Cardiac fibroblast (primary cell): ENCODE measurements at regions not wholly inside any gene's neighbourhood (a gene's known extent, or its start where the extent isn't known, plus 50 kb on each side); places are given as distances from the start of the nearest gene placed in this dataset.

Source experiments
- DNase-seq, 2 donors: peaks; one replicate each; pipeline versions ENCODE4 v3.0.0 to v3.0.0-alpha.2; 2010; ENCODE audit warnings: low read depth in 2 of 2
- H3K4me3 ChIP-seq, 2 donors: replicated peaks in 1 of 2; 1 replicate in 1 of 2; 2 replicates in 1 of 2; pipeline ENCODE4 v1.5.1; 2011; ENCODE audit warnings: low read depth in 2 of 2, low read length in 2 of 2, mild to moderate bottlenecking in 2 of 2, moderate library complexity in 1 of 2
- CTCF ChIP-seq: IDR thresholded peaks from one replicate; pipeline ENCODE4 v1.5.1; 2011; ENCODE audit warnings: low read depth, mild to moderate bottlenecking, low read length, inconsistent platforms

- TF ChIP-seq CTCF = no peak
- peak in 1 of 2 donors; percentile 24 for DNase-seq
- no peak overlapping the region for H3K4me3 ChIP-seq
Observed at GRCh38 chr1:82515650-82516049, 714.9 kb downstream of the ADGRL2 start.

GRCh38 chr1:82511441-82511840 is 710.7 kb downstream of the ADGRL2 start:
- H3K4me3 ChIP-seq = no peak overlapping the region
- TF ChIP-seq CTCF = no peak
- DNase-seq = no peak

- DNase-seq = no peak
- no peak overlapping the region for H3K4me3 ChIP-seq
- no peak for TF ChIP-seq CTCF
Observed at GRCh38 chr1:82510431-82510830, 709.7 kb downstream of the ADGRL2 start.

- H3K4me3 ChIP-seq = no peak overlapping the region
- no peak for DNase-seq
- no peak for TF ChIP-seq CTCF
Observed at GRCh38 chr1:82507011-82507410, 706.3 kb downstream of the ADGRL2 start.

- no peak overlapping the region for H3K4me3 ChIP-seq
- DNase-seq = peak in 1 of 2 donors; percentile 0
- TF ChIP-seq CTCF = no peak
Observed at GRCh38 chr1:82503822-82504221, 703.1 kb downstream of the ADGRL2 start.

GRCh38 chr1:82499022-82499421 is 698.3 kb downstream of the ADGRL2 start:
- no peak overlapping the region for H3K4me3 ChIP-seq
- DNase-seq = no peak

More at GRCh38 chr1:82499022-82499421, 698.3 kb downstream of the ADGRL2 start:
- no peak for TF ChIP-seq CTCF
